ENCODE measurements at regions not wholly inside any gene's neighbourhood (a gene's known extent, or its start where the extent isn't known, plus 50 kb on each side); places are given as distances from the start of the nearest gene placed in this dataset.

- no peak for ATAC-seq (ENCODE audit: low read depth)
- no peak for TF ChIP-seq CTCF (IDR thresholded peaks at IDR 0.05; ENCODE audit: poor library complexity, severe bottlenecking)
These were observed 227.4 kb upstream of the CFAP20DC start for GRCh38 chr3:59277201-59277600.

GRCh38 chr3:59273976-59274375, 224.2 kb upstream of the CFAP20DC start:
- DNase-seq (ENCODE audit: low spot score) (no peak), ATAC-seq (ENCODE audit: low read depth) (peak; percentile 46; the same call in 2 of the 3 replicates)
- Histone ChIP-seq H3K9me3 (ENCODE audit: severe bottlenecking) (no peaks in the 10 kb centered on the region), H3K4me3 (ENCODE audit: severe bottlenecking) (no peak overlapping the region), H3K27ac (ENCODE audit: poor library complexity, severe bottlenecking) (no peak overlapping the region), H3K27me3 (ENCODE audit: insufficient read depth, poor library complexity, severe bottlenecking) (no peaks in the 10 kb centered on the region), H3K36me3 (ENCODE audit: low read depth) (no peaks in the 10 kb centered on the region), H3K4me1 (ENCODE audit: insufficient read depth, poor library complexity, severe bottlenecking) (no peaks in the 10 kb centered on the region)
- no peak for TF ChIP-seq CTCF (IDR thresholded peaks at IDR 0.05; ENCODE audit: poor library complexity, severe bottlenecking)

More at GRCh38 chr3:59277201-59277600, 227.4 kb upstream of the CFAP20DC start:
- Histone ChIP-seq H3K4me3 (ENCODE audit: severe bottlenecking) (no peak overlapping the region), H3K27me3 (ENCODE audit: insufficient read depth, poor library complexity, severe bottlenecking) (no peaks in the 10 kb centered on the region), H3K27ac (ENCODE audit: poor library complexity, severe bottlenecking) (no peak overlapping the region), H3K4me1 (ENCODE audit: insufficient read depth, poor library complexity, severe bottlenecking) (peaks cover 7% of the 10 kb centered on the region), H3K36me3 (ENCODE audit: low read depth) (no peaks in the 10 kb centered on the region), H3K9me3 (ENCODE audit: severe bottlenecking) (no peaks in the 10 kb centered on the region)
- DNase-seq (ENCODE audit: low spot score): no peak

- Histone ChIP-seq H3K27ac (ENCODE audit: poor library complexity, severe bottlenecking) (no peak overlapping the region), H3K4me1 (ENCODE audit: insufficient read depth, poor library complexity, severe bottlenecking) (no peaks in the 10 kb centered on the region), H3K27me3 (ENCODE audit: insufficient read depth, poor library complexity, severe bottlenecking) (no peaks in the 10 kb centered on the region), H3K36me3 (ENCODE audit: low read depth) (no peaks in the 10 kb centered on the region), H3K4me3 (ENCODE audit: severe bottlenecking) (no peak overlapping the region), H3K9me3 (ENCODE audit: severe bottlenecking) (no peaks in the 10 kb centered on the region)
- DNase-seq (ENCODE audit: low spot score): no peak
- no peak for TF ChIP-seq CTCF (IDR thresholded peaks at IDR 0.05; ENCODE audit: poor library complexity, severe bottlenecking)
- no peak for ATAC-seq (ENCODE audit: low read depth)
These were observed 222.1 kb upstream of the CFAP20DC start for GRCh38 chr3:59271971-59272370.

- no peak overlapping the region for H3K27ac ChIP-seq (ENCODE audit: poor library complexity, severe bottlenecking)
- H3K9me3 ChIP-seq (ENCODE audit: severe bottlenecking): no peaks in the 10 kb centered on the region
- no peaks in the 10 kb centered on the region for H3K4me1 ChIP-seq (ENCODE audit: insufficient read depth, poor library complexity, severe bottlenecking)
- DNase-seq (ENCODE audit: low spot score): no peak
- no peaks in the 10 kb centered on the region for H3K36me3 ChIP-seq (ENCODE audit: low read depth)
- no peak for TF ChIP-seq CTCF (IDR thresholded peaks at IDR 0.05; ENCODE audit: poor library complexity, severe bottlenecking)
- no peak overlapping the region for H3K4me3 ChIP-seq (ENCODE audit: severe bottlenecking)
- ATAC-seq (ENCODE audit: low read depth): no peak
- no peaks in the 10 kb centered on the region for H3K27me3 ChIP-seq (ENCODE audit: insufficient read depth, poor library complexity, severe bottlenecking)
These were observed 221.1 kb upstream of the CFAP20DC start for GRCh38 chr3:59270921-59271320.

- Histone ChIP-seq H3K27me3 (ENCODE audit: insufficient read depth, poor library complexity, severe bottlenecking) (no peaks in the 10 kb centered on the region), H3K4me1 (ENCODE audit: insufficient read depth, poor library complexity, severe bottlenecking) (no peaks in the 10 kb centered on the region), H3K4me3 (ENCODE audit: severe bottlenecking) (no peak overlapping the region), H3K9me3 (ENCODE audit: severe bottlenecking) (no peaks in the 10 kb centered on the region), H3K27ac (ENCODE audit: poor library complexity, severe bottlenecking) (no peak overlapping the region), H3K36me3 (ENCODE audit: low read depth) (no peaks in the 10 kb centered on the region)
- no peak for DNase-seq (ENCODE audit: low spot score)
- TF ChIP-seq CTCF (IDR thresholded peaks at IDR 0.05; ENCODE audit: poor library complexity, severe bottlenecking): no peak
- ATAC-seq (ENCODE audit: low read depth): no peak
These were observed 220.4 kb upstream of the CFAP20DC start for GRCh38 chr3:59270209-59270608.

All from RWPE2 (cell line).